Ovary (tissue), 3 donors: ENCODE measurements at regions not wholly inside any gene's neighbourhood (a gene's known extent, or its start where the extent isn't known, plus 50 kb on each side); places are given as distances from the start of the nearest gene placed in this dataset.

Experiments used
- POLR2A ChIP-seq: fragments of 450-650 bp; IDR thresholded peaks from one replicate; pipeline ENCODE4 v1.6.1; 2017; ENCODE audit warnings: antibody characterized with exemption, mild to moderate bottlenecking, moderate library complexity
- TF ChIP-seq, protein P1 (sequence below), 3 donors: fragments of 450-650 bp in 2 of 3; fragments of 200-600 bp in 1 of 3; IDR thresholded peaks; one replicate each; pipeline versions ENCODE4 v1.5.1 to v1.8.0; 2016 to 2022; ENCODE audit warnings: antibody characterized with exemption in 3 of 3, mild to moderate bottlenecking in 1 of 3
- donor health status: DM: no; HTN: no; CAD: no.

DNA sequence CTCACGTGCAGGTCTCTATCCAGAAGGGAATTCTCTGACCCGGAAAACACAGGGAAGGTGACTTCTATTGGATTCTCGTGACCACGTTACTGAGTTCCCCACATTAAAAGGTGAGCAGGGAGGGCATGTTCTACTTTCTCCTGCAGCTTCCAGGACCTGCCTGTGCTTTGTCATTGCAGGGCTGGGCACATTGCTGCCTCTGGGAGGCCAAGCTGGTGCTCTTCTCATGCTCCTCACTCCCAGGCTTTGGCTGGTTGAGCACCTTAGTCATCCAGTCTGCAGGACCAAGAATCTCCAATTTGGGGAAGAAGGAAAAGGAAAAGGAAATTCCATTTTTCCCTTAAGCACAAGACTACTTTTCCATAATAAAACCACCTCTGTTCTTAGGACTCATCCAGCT lies 86.5 kb upstream of the TMEM72 start:
- TF ChIP-seq, protein P1, sequence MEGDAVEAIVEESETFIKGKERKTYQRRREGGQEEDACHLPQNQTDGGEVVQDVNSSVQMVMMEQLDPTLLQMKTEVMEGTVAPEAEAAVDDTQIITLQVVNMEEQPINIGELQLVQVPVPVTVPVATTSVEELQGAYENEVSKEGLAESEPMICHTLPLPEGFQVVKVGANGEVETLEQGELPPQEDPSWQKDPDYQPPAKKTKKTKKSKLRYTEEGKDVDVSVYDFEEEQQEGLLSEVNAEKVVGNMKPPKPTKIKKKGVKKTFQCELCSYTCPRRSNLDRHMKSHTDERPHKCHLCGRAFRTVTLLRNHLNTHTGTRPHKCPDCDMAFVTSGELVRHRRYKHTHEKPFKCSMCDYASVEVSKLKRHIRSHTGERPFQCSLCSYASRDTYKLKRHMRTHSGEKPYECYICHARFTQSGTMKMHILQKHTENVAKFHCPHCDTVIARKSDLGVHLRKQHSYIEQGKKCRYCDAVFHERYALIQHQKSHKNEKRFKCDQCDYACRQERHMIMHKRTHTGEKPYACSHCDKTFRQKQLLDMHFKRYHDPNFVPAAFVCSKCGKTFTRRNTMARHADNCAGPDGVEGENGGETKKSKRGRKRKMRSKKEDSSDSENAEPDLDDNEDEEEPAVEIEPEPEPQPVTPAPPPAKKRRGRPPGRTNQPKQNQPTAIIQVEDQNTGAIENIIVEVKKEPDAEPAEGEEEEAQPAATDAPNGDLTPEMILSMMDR (IDR thresholded peaks at IDR 0.05) = no peak
- TF ChIP-seq POLR2A = no peak
